Progenitor cell of endocrine pancreas (in vitro differentiated cells): ENCODE measurements at regions not wholly inside any gene's neighbourhood (a gene's known extent, or its start where the extent isn't known, plus 50 kb on each side); places are given as distances from the start of the nearest gene placed in this dataset.

Source experiments
- DNase-seq: peaks from one replicate; pipeline ENCODE4 v3.0.0; 2021; ENCODE audit warnings: low spot score; ENCODE audit not compliant: unreplicated experiment
- H3K27ac Mint-ChIP-seq: 2 replicates; pipeline ENCODE4 v1.8.0; 2021; ENCODE audit warnings: mild to moderate bottlenecking, moderate library complexity, mixed read lengths
- H3K27me3 Mint-ChIP-seq: 2 replicates; pipeline ENCODE4 v1.8.0; 2021; ENCODE audit warnings: mixed read lengths
- H3K36me3 Mint-ChIP-seq: 2 replicates; pipeline ENCODE4 v1.8.0; 2022; ENCODE audit warnings: mixed read lengths; ENCODE audit not compliant: insufficient read depth
- H3K4me1 Mint-ChIP-seq: 2 replicates; pipeline ENCODE4 v1.8.0; 2021; ENCODE audit warnings: low read depth, mixed read lengths
- H3K4me3 Mint-ChIP-seq: 2 replicates; pipeline ENCODE4 v1.8.0; 2021; ENCODE audit warnings: low read depth, mild to moderate bottlenecking, moderate library complexity, mixed read lengths
- H3K9me3 Mint-ChIP-seq: 2 replicates; pipeline ENCODE4 v1.8.0; 2021; ENCODE audit warnings: low read depth, mixed read lengths
- CTCF ChIP-seq: fragments of 200-600 bp; sonication (generic); IDR thresholded peaks from one replicate; pipeline ENCODE4 v1.5.0; 2021; ENCODE audit warnings: antibody characterized with exemption, mild to moderate bottlenecking; ENCODE audit not compliant: unreplicated experiment

GRCh38 chr3:72690629-72691028 is 157.6 kb downstream of the SHQ1 start:
- DNase-seq: no peak
- Mint-ChIP-seq H3K9me3 (no peaks in the 10 kb centered on the region), H3K4me3 (no peak overlapping the region), H3K27me3 (no peaks in the 10 kb centered on the region), H3K36me3 (no peaks in the 10 kb centered on the region), H3K4me1 (peaks cover 9% of the 10 kb centered on the region), H3K27ac (no peak overlapping the region)
- no peak for TF ChIP-seq CTCF

GRCh38 chr3:72682936-72683452 is 165.3 kb downstream of the SHQ1 start:
- Mint-ChIP-seq H3K27me3 (no peaks in the 10 kb centered on the region), H3K4me3 (peak overlapping the region; percentile 13), H3K36me3 (no peaks in the 10 kb centered on the region), H3K4me1 (peaks cover 34% of the 10 kb centered on the region), H3K27ac (peak overlapping the region; percentile 67), H3K9me3 (peaks cover 4% of the 10 kb centered on the region)
- DNase-seq: no peak
- TF ChIP-seq CTCF: no peak

GRCh38 chr3:72681598-72681997 is 166.6 kb downstream of the SHQ1 start:
- DNase-seq: no peak
- peaks cover 34% of the 10 kb centered on the region for H3K4me1 Mint-ChIP-seq
- H3K27ac Mint-ChIP-seq: no peak overlapping the region
- no peaks in the 10 kb centered on the region for H3K36me3 Mint-ChIP-seq
- no peak overlapping the region for H3K4me3 Mint-ChIP-seq
- peaks cover 4% of the 10 kb centered on the region for H3K9me3 Mint-ChIP-seq
- TF ChIP-seq CTCF: no peak
- no peaks in the 10 kb centered on the region for H3K27me3 Mint-ChIP-seq

- DNase-seq: no peak
- no peak overlapping the region for H3K27ac Mint-ChIP-seq
- H3K4me3 Mint-ChIP-seq: no peak overlapping the region
- H3K4me1 Mint-ChIP-seq: peaks cover 34% of the 10 kb centered on the region
- H3K27me3 Mint-ChIP-seq: no peaks in the 10 kb centered on the region
- no peak for TF ChIP-seq CTCF
- peaks cover 4% of the 10 kb centered on the region for H3K9me3 Mint-ChIP-seq
- no peaks in the 10 kb centered on the region for H3K36me3 Mint-ChIP-seq
Measured at GRCh38 chr3:72680766-72681165, 167.5 kb downstream of the SHQ1 start.

GRCh38 chr3:72679540-72680198 is 168.6 kb downstream of the SHQ1 start:
- TF ChIP-seq CTCF: no peak
- no peaks in the 10 kb centered on the region for H3K27me3 Mint-ChIP-seq
- no peaks in the 10 kb centered on the region for H3K36me3 Mint-ChIP-seq
- H3K9me3 Mint-ChIP-seq: peaks cover 4% of the 10 kb centered on the region
- H3K4me3 Mint-ChIP-seq: no peak overlapping the region
- H3K4me1 Mint-ChIP-seq: peaks cover 24% of the 10 kb centered on the region
- H3K27ac Mint-ChIP-seq: no peak overlapping the region
- DNase-seq: no peak
